ENCODE measurements at regions not wholly inside any gene's neighbourhood (a gene's known extent, or its start where the extent isn't known, plus 50 kb on each side); places are given as distances from the start of the nearest gene placed in this dataset.
"Not testable (repeated sequence)": the region's sequence is repeated elsewhere in the genome, so short reads cannot be mapped to it uniquely, and the experiment has no call there.

DNA sequence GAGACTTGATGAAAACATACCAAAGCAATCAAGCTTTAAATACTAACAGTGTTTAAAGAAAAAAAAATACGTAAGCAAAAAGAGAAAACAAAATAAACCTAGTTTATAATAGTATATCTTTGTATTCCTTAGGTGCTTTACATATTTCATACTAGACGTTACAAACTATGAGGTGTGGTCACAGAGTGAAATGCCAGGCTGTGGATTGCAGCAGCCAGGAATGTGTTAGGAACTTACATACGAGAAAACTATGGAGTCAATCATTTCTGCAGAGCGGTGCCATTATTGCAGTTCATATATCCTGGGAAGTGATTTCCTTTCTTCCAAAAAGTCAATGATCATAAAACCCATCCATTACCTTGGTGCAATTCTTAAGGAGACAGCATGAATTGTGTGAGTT is 443.6 kb upstream of the GRAMD2B start:
- Mint-ChIP-seq H3K27me3 (no peaks in the 10 kb centered on the region), H3K27ac (no peak overlapping the region), H3K4me1 (no peaks in the 10 kb centered on the region), H3K4me3 (no peak overlapping the region), H3K36me3 (ENCODE audit: low read depth) (no peaks in the 10 kb centered on the region)
- no peak for ATAC-seq
- DNase-seq, result no peak
- no peaks in the 10 kb centered on the region for H3K9me3 ChIP-seq (ENCODE audit: control insufficient read depth, low read length, poor library complexity, severe bottlenecking)

DNA sequence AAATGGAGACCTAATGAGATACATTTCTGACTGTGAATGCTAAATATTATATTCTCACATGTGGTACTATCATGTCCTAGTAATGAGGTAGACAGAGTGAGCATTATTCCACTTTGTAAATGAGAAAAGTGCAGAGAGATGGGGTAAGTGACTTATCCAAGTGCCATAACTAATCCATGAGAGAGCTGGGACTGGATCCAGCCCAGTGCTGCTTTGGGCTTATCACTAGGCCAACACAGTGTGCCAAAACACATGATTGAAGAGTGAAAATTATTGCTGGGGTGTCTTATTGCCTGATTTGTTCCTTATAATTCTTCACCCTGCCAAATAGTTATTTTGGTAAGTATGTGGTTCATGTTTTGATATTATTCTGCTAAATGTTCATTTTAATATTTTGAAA is 442.2 kb upstream of the GRAMD2B start:
- Mint-ChIP-seq H3K27me3 (no peaks in the 10 kb centered on the region), H3K4me3 (no peak overlapping the region)
- ATAC-seq, result no peak

DNA sequence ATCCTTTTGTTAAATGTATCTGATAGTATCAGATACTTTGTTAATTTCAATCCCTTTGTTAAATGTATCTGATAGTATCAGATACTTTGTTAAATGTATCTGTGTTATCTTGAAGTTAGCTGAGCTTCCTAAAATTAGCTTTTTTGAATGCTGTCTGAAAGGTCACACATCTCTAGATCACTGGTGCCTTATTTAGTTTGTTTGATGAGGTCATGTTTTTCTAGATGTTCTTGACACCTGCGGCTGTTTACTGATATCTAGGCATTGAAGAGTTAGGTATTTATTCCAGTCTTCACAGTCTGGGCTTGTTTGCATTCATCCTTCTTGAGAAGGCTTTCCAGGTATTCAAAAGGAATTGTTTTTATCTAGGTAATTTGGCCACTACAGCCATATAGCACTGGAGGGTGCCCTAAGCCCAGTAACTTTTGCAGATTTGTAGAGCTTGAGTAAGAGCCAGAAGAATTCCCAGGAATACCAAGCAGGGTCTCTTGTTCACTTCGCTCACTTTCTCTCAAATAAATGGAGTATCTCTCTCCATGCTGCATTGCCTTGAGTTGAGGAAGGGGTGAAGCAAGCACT is 435.4 kb upstream of the GRAMD2B start:
- no peak for DNase-seq
- Mint-ChIP-seq H3K4me3 (no peak overlapping the region), H3K4me1 (no peaks in the 10 kb centered on the region), H3K27ac (no peak overlapping the region), H3K27me3 (no peaks in the 10 kb centered on the region), H3K36me3 (ENCODE audit: low read depth) (no peaks in the 10 kb centered on the region)
- ATAC-seq, result no peak
- no peaks in the 10 kb centered on the region for H3K9me3 ChIP-seq (ENCODE audit: control insufficient read depth, low read length, poor library complexity, severe bottlenecking)

More for the DNA sequence above, 442.2 kb upstream of the GRAMD2B start:
- H3K4me1 Mint-ChIP-seq, result no peaks in the 10 kb centered on the region
- no peaks in the 10 kb centered on the region for H3K36me3 Mint-ChIP-seq (ENCODE audit: low read depth)
- H3K27ac Mint-ChIP-seq, result no peak overlapping the region
- no peak for DNase-seq
- H3K9me3 ChIP-seq (ENCODE audit: control insufficient read depth, low read length, poor library complexity, severe bottlenecking), result no peaks in the 10 kb centered on the region

DNA sequence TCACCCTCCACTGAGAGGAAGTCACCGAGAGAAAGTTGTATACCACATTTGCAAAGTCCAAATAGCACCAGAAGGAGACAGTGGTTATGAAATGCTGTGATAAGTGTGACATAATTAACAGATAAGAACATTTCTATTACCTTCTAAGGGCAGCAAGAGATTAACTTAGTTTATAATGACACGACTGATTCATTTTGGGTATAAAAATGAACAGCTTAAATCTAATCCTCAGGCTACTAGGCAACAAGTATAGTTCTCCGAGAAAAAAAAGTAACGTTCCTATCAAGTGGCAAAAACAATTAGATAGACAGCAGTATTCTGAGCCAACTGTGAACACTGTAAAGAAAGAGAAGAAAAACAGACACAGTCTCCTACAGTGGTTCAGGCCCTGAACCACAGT is 431.2 kb upstream of the GRAMD2B start:
- no peaks in the 10 kb centered on the region for H3K36me3 Mint-ChIP-seq (ENCODE audit: low read depth)

DNA sequence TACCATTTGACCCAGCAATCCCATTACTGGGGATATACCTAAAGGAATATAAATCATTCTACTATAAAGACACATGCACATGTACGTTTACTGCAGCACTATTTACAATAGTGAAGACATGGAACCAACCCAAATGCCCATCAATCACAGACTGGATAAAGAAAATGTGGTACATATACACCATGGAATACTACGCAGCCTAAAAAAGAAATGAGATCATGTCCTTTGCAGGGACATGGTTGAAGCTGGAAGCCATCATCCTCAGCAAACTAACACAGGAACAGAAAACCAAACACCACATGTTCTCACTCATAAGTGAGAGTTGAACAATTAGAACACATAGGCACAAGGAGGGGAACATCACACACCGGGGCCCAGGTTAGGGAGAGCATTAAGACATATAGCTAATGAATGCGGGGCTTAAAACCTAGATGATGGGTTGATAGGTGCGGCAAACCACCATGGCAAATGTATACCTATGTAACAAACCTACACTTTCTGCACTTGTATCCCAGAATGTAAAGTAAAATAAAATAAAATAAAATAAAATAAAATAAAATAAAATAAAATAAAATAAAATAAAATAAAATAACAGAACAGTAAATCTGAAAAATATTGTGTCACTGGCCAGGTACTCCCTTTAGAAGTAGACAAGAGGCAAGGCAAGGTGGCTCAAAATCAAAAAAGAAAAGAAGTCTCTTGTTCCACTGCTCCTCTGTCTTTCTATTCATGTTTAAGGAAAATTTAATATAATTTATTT is 423.8 kb upstream of the GRAMD2B start:
- not testable (repeated sequence) for H3K4me1 Mint-ChIP-seq; ATAC-seq; H3K27me3 Mint-ChIP-seq; H3K4me3 Mint-ChIP-seq; DNase-seq; H3K36me3 Mint-ChIP-seq (ENCODE audit: low read depth); H3K9me3 ChIP-seq (ENCODE audit: control insufficient read depth, low read length, poor library complexity, severe bottlenecking); H3K27ac Mint-ChIP-seq

More for the DNA sequence above, 431.2 kb upstream of the GRAMD2B start:
- no peak overlapping the region for H3K27ac Mint-ChIP-seq
- DNase-seq, result no peak
- no peaks in the 10 kb centered on the region for H3K27me3 Mint-ChIP-seq
- no peaks in the 10 kb centered on the region for H3K4me1 Mint-ChIP-seq
- H3K9me3 ChIP-seq (ENCODE audit: control insufficient read depth, low read length, poor library complexity, severe bottlenecking), result no peaks in the 10 kb centered on the region
- no peak for ATAC-seq
- no peak overlapping the region for H3K4me3 Mint-ChIP-seq

DNA sequence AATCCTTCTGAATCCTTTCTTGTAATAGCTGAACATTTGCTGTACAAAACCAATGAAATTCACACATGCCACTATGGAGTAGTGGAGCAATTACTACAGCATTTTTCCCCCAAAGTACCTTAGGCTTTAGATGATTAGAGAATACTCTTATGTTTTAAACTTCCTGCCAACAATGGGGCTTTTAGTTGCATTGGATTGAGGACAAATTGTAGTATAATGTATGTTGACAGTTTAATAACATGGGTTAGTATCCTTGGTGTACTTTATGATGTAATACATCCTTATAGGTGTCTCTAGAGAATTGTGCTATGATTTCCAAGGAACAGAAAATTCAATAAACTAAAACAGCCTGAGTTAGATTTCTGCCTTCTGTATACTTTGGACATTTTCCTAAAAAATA is 422.7 kb upstream of the GRAMD2B start:
- no peak for DNase-seq
- Mint-ChIP-seq H3K27ac (no peak overlapping the region), H3K4me1 (no peaks in the 10 kb centered on the region), H3K36me3 (ENCODE audit: low read depth) (no peaks in the 10 kb centered on the region), H3K27me3 (no peaks in the 10 kb centered on the region), H3K4me3 (no peak overlapping the region)
- no peak for ATAC-seq
- H3K9me3 ChIP-seq (ENCODE audit: control insufficient read depth, low read length, poor library complexity, severe bottlenecking), result no peaks in the 10 kb centered on the region

DNA sequence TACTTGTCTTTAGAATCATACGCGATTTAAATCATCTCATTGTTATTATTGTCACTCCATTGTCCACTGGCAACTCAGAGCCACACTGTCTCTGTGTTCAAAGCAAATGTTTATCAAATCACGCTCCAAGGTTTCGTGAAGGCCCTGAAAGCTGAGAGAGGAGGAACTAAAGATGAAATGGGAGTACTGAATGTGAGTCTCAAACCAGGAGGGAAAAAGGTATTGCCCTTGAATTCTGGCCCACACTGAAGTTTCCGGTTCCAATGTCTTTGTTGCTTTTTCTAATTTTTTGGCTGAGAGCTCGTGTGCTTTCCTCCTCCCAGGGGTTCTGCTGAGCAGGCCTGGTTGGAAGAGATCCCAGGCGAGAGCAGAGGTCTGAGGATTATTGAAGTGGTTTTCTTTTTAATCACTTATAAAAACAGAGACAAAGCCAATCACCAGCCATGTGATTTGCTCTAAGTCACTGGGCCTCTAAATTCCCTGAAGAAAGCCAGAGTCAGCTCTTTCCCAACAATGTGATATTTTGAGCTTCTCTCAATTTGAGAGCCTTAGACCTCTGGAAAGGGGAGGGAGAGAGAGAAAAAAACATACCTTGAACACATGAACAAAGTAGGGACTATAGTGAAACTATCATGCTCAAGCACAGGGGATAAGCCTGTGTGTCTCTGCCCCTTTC is 420.8 kb upstream of the GRAMD2B start:
- no peaks in the 10 kb centered on the region for H3K4me1 Mint-ChIP-seq
- no peak overlapping the region for H3K27ac Mint-ChIP-seq
- no peak for ATAC-seq
- H3K4me3 Mint-ChIP-seq, result no peak overlapping the region
- no peak for DNase-seq
- H3K27me3 Mint-ChIP-seq, result no peaks in the 10 kb centered on the region
- H3K36me3 Mint-ChIP-seq (ENCODE audit: low read depth), result no peaks in the 10 kb centered on the region
- no peaks in the 10 kb centered on the region for H3K9me3 ChIP-seq (ENCODE audit: control insufficient read depth, low read length, poor library complexity, severe bottlenecking)

DNA sequence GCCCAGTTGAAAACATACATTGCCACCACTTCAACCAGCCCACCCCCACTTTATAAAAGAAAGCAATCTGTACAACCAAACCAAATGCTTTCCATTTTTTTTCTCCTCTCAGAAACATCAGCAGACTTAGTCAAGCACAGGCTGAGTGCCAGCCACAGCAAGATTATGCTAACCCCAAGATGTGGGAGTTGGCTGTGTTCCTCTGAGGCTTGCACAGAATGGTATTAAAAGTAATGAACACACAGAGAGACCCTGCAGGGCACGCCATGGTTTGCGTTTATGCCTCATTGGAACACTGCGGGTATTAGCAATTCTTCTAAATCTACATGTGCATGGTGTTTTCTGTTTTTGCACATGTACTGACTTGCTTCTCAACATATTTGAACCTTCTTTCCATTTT is 419.9 kb upstream of the GRAMD2B start:
- ATAC-seq (no peak), DNase-seq (no peak)
- no peaks in the 10 kb centered on the region for H3K27me3 Mint-ChIP-seq
- no peaks in the 10 kb centered on the region for H3K9me3 ChIP-seq (ENCODE audit: control insufficient read depth, low read length, poor library complexity, severe bottlenecking)
- H3K27ac Mint-ChIP-seq, result no peak overlapping the region
- H3K4me3 Mint-ChIP-seq, result no peak overlapping the region
- H3K36me3 Mint-ChIP-seq (ENCODE audit: low read depth), result no peaks in the 10 kb centered on the region
- H3K4me1 Mint-ChIP-seq, result no peaks in the 10 kb centered on the region

DNA sequence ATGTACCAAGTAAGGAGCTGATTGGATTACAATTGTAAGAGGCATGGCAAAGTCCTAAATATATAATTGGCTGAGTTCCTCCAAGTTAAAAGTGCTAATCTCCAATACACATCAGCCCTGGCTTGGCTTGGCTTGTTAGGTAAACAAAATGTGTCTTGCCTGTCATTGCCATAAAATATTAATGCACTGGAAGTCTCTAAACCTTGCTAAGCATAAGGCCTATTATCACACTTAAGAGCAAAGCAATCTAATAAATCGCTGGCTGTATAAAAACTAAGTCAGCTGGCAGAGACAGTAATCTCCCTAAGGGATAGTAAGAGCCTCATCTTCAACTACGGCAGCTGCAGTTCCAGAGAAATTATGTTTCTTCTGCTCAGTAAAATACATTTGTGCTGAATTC is 418.6 kb upstream of the GRAMD2B start:
- Mint-ChIP-seq H3K27me3 (no peaks in the 10 kb centered on the region), H3K36me3 (ENCODE audit: low read depth) (no peaks in the 10 kb centered on the region), H3K4me3 (no peak overlapping the region), H3K4me1 (no peaks in the 10 kb centered on the region), H3K27ac (no peak overlapping the region)
- no peaks in the 10 kb centered on the region for H3K9me3 ChIP-seq (ENCODE audit: control insufficient read depth, low read length, poor library complexity, severe bottlenecking)
- ATAC-seq (no peak), DNase-seq (no peak)

DNA sequence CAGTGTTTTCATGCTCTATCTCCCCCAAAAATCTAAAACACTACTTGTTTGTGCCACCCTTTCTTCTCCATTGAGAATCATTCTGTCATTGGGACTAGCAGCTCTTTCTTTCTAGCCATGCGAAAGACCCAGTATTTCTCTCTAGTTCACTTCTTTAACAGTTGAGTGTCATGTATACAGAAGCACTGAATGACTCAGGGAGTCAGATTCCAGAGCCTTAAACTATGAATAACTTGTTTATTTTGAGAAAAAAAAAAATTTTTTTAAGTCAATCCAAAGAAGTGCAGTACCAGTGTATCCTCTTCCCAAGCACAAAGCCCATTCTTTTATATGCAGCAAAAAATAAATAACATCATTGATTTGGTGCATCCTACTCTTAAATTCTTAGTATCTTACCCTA is 415.4 kb upstream of the GRAMD2B start:
- H3K9me3 ChIP-seq (ENCODE audit: control insufficient read depth, low read length, poor library complexity, severe bottlenecking), result no peaks in the 10 kb centered on the region
- H3K27me3 Mint-ChIP-seq, result no peaks in the 10 kb centered on the region
- H3K27ac Mint-ChIP-seq, result no peak overlapping the region
- DNase-seq, result no peak
- no peak overlapping the region for H3K4me3 Mint-ChIP-seq
- no peak for ATAC-seq
- H3K36me3 Mint-ChIP-seq (ENCODE audit: low read depth), result no peaks in the 10 kb centered on the region
- no peaks in the 10 kb centered on the region for H3K4me1 Mint-ChIP-seq

DNA sequence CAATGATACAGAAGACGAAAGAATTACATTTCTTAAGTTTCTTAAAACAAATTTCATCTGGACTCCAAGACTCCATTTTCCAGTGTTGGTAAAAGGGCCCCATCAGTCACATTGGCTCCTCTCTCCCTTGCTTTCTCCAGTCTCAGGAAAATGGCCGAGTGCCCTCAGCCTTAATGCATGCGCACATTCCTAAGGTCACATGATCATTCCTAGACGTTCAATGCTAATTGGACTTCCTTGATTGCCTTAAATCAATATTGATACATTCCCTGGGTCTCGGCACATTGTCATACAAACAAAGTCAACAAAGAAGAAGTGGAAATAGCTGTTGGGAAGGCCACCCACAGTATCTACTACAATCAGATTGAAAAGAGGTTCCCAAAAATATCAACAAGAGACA is 413.6 kb upstream of the GRAMD2B start:
- Mint-ChIP-seq H3K4me3 (no peak overlapping the region), H3K27me3 (no peaks in the 10 kb centered on the region), H3K27ac (no peak overlapping the region), H3K36me3 (ENCODE audit: low read depth) (no peaks in the 10 kb centered on the region), H3K4me1 (no peaks in the 10 kb centered on the region)
- DNase-seq (no peak), ATAC-seq (no peak)
- H3K9me3 ChIP-seq (ENCODE audit: control insufficient read depth, low read length, poor library complexity, severe bottlenecking), result no peaks in the 10 kb centered on the region

DNA sequence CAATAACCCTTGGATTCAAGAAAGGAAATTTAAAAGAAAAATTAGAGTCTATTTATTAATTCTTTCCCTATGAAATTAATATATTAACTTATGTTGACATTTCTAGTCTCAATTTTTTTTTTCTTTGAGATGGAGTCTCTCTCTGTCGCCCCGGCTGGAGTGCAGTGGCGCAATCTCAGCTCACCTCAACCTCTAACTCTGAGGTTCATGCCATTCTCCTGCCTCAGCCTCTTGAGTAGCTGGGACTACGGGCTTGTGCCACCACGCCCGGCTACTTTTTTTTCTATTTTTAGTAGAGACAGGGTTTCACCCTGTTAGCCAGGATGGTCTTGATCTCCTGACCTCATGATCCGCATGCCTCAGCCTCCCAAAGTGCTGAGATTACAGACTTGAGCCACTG is 411.7 kb upstream of the GRAMD2B start:
- not testable (repeated sequence) for H3K27me3 Mint-ChIP-seq; H3K4me1 Mint-ChIP-seq; H3K4me3 Mint-ChIP-seq; DNase-seq; H3K9me3 ChIP-seq (ENCODE audit: control insufficient read depth, low read length, poor library complexity, severe bottlenecking); H3K27ac Mint-ChIP-seq; H3K36me3 Mint-ChIP-seq (ENCODE audit: low read depth); ATAC-seq

DNA sequence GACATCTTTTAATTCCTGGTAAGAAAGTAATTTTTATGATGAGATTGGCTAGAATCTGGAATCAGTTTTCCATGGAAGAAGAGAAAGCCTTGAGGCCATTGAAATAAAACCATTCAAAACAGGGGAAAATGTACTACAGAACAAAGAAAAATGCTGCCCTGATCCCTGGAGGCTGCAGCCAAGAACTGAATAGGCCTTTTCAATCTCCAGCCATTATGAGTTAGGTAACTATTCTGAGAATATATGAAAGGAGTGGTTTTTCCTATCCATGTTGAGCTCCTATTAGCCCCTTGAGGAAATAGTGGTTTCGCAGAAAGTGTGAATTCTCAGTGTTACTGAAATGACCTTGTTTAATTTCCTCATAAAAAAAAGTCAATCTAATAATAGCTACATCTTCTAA is 408.5 kb upstream of the GRAMD2B start:
- Mint-ChIP-seq H3K4me1 (no peaks in the 10 kb centered on the region), H3K27me3 (no peaks in the 10 kb centered on the region), H3K27ac (no peak overlapping the region), H3K36me3 (ENCODE audit: low read depth) (no peaks in the 10 kb centered on the region), H3K4me3 (no peak overlapping the region)
- DNase-seq (no peak), ATAC-seq (no peak)
- no peaks in the 10 kb centered on the region for H3K9me3 ChIP-seq (ENCODE audit: control insufficient read depth, low read length, poor library complexity, severe bottlenecking)
